Germinal center (tissue), 1 donor: ENCODE measurements at regions not wholly inside any gene's neighbourhood (a gene's known extent, or its start where the extent isn't known, plus 50 kb on each side); places are given as distances from the start of the nearest gene placed in this dataset.
"Not testable (repeated sequence)": the region's sequence is repeated elsewhere in the genome, so short reads cannot be mapped to it uniquely, and the experiment has no call there.

Source experiments
- DNase-seq: peaks from one replicate; pipeline ENCODE4 v3.0.0; 2012; ENCODE audit warnings: mixed read lengths, low spot score

GRCh38 chr17:16888413-16889087 is 83.4 kb downstream of the TNFRSF13B start:
- no peak for DNase-seq

- no peak for DNase-seq
These were observed 84.3 kb downstream of the TNFRSF13B start for GRCh38 chr17:16887523-16888095.

- no peak for DNase-seq
These were observed 85.1 kb downstream of the TNFRSF13B start for GRCh38 chr17:16886655-16887322.

- DNase-seq: not testable (repeated sequence)
These were observed 86.7 kb downstream of the TNFRSF13B start for GRCh38 chr17:16885204-16885603.

GRCh38 chr17:16882926-16883265 is 89.0 kb downstream of the TNFRSF13B start:
- not testable (repeated sequence) for DNase-seq

GRCh38 chr17:16882243-16882925 is 89.5 kb downstream of the TNFRSF13B start:
- DNase-seq: no peak

- no peak for DNase-seq
These were observed 90.5 kb downstream of the TNFRSF13B start for GRCh38 chr17:16881239-16881924.

- no peak for DNase-seq
These were observed 91.1 kb downstream of the TNFRSF13B start for GRCh38 chr17:16880843-16881230.

- DNase-seq: no peak
These were observed 91.6 kb downstream of the TNFRSF13B start for GRCh38 chr17:16880121-16880842.

GRCh38 chr17:16879686-16880085 is 92.2 kb downstream of the TNFRSF13B start:
- no peak for DNase-seq

- no peak for DNase-seq
These were observed 93.3 kb downstream of the TNFRSF13B start for GRCh38 chr17:16878606-16879005.

GRCh38 chr17:16878084-16878483 is 93.8 kb downstream of the TNFRSF13B start:
- DNase-seq: no peak

- DNase-seq: no peak
These were observed 94.8 kb downstream of the TNFRSF13B start for GRCh38 chr17:16877099-16877498.

- no peak for DNase-seq
These were observed 96.3 kb downstream of the TNFRSF13B start for GRCh38 chr17:16875662-16876061.

GRCh38 chr17:16874216-16874615 is 97.7 kb downstream of the TNFRSF13B start:
- DNase-seq: not testable (repeated sequence)

- DNase-seq: peak; percentile 67
These were observed 98.5 kb downstream of the TNFRSF13B start for GRCh38 chr17:16873174-16874035.

- no peak for DNase-seq
These were observed 99.4 kb downstream of the TNFRSF13B start for GRCh38 chr17:16872351-16873173.

- DNase-seq: not testable (repeated sequence)
These were observed 100.3 kb downstream of the TNFRSF13B start for GRCh38 chr17:16871446-16872190.
